NCI-H2171 treated with DMSO at 0.1 percent for 48 hours (cell line): ENCODE measurements at regions not wholly inside any gene's neighbourhood (a gene's known extent, or its start where the extent isn't known, plus 50 kb on each side); places are given as distances from the start of the nearest gene placed in this dataset.

ENCODE experiments used
- DNase-seq: peaks from one replicate; lab custom pipeline; 2025; lab: John Stamatoyannopoulos, UW

DNA sequence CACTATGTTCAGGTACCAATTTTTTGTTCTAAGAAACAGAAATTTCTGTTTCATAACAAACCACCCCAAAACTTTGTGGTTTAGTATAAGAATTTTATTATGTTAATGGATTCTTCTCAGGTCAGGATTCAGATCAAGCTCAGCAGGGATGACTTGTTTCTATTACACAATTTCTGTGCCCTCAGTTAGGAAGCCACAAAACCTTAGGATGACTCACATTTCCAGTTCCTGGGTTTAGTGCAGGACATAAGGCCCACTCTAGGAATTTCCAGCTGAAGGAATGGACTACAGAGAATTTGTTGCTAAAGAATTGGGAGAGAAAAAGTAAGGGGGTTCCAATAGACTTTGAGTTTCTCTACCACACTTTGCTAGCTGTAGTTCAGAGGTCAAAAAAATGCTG lies 629.3 kb downstream of the ANXA1 start:
- DNase-seq = no peak

DNA sequence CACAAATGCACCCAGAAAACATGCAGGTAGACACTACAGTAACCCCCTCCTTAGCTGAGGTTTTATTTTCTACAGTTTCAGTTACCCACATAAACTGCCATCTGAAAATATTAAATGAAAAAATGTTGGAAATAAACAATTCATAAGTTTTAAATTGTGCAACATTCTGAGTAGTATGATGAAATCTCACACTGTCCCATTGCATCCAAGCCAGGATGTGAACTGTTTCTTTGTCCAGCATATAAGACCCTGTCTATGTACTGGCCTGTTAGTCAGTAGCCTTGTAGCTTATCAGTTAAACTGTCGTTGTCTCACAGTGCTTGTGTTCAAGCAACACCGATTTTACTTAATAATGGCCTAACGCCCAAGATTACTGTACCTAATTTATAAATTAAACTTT lies 630.5 kb downstream of the ANXA1 start:
- DNase-seq = no peak

DNA sequence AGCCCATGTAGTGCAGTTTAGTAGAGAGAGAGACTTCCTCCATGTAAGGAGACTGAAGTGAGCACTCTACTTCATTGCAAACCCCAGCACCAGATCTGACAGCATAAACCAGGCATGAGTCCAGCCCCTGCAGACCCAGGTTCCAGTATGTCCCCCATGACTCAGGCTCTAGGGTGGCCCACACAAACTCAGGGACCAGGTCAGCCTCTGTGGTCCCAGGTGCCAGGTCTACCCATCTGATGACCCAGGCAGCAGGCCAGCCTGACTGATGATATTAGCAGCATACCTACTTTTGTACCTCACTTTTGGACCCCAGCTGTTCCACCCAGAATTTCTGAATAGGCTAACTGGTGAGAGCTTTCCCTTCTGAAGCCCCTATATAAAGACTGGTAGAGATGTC lies 647.8 kb downstream of the ANXA1 start:
- DNase-seq = no peak

DNA sequence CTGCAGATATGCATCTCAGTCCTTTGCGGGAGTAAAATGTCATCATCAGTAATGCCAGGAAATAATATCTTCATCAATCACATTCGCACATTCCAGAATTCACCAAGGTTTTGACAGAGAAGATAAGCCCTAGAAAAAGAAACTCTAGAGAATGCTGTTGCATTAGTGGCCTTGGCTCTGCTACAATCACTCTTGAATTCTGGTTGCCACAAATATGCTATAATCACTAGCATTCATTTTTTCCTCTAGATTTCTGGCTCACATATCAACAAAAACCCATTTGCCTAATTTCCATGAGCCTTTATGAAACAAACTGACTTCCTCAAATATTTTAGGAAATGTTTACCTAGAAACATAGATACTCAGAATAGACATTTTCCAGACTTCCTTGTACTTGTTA lies 653.4 kb downstream of the ANXA1 start:
- no peak for DNase-seq

DNA sequence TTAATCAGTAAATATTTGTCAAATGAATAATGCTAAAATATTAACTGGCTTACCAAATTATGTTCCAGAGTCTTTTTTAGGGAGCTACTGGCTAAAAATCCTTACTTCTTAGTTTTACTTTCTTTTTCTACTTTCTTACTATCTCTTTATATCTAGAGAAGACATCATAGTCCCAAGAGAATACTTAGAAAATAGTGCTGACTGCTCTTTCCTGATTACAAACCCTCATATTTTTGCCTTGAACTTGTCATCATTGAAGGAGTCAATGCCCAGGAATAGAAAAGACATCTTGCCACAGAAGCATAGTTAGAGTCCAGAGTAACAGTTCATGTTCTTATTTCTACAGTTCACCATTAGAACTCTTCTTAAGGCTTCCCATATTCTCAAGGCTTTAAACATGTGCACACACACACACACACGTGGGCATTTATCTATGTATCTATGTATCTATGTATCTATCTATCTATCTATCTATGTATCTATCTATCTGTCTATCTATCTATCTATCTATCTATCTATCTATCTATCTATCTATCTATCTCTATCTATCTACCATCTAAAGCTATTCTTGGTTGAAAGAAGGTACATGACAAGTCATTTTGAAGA lies 654.3 kb downstream of the ANXA1 start:
- DNase-seq = no peak

DNA sequence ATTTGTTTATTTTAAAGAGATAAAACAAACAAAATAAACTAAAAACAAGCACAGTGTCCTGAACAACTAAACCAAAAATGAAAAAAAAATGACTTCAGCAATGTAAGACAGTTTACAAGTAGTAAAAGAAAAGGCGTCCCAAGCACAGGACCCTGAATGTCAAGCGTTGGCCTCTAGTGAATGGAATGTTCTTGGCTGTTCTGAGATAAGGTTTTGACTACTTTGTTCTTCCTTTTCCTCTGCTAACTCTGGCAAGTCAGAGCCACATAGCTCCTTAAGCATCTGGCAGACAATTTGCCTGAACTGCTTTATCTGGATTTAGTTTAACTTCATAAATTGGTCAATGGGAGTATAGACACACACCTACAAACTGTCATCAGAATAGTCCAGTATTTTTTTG lies 655.2 kb downstream of the ANXA1 start:
- no peak for DNase-seq

DNA sequence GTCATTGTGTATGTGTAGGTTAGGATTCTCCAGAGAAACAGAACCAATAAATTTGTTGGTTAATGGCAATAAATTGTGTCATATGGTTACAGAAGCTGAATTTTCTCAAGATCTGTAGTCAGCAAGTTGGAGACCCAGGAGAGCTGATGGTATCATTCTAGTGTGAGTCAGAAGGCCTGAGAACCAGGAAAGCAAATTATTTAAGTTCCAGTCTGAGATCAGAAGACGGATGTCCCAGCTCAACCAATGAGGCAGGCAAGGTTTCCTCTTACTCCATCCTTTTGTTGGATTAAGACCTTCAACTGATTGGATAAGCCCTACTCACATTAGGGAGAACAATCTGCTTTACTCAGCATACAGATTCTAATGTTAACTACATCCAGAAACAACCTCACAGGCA lies 656.3 kb downstream of the ANXA1 start:
- DNase-seq = no peak

DNA sequence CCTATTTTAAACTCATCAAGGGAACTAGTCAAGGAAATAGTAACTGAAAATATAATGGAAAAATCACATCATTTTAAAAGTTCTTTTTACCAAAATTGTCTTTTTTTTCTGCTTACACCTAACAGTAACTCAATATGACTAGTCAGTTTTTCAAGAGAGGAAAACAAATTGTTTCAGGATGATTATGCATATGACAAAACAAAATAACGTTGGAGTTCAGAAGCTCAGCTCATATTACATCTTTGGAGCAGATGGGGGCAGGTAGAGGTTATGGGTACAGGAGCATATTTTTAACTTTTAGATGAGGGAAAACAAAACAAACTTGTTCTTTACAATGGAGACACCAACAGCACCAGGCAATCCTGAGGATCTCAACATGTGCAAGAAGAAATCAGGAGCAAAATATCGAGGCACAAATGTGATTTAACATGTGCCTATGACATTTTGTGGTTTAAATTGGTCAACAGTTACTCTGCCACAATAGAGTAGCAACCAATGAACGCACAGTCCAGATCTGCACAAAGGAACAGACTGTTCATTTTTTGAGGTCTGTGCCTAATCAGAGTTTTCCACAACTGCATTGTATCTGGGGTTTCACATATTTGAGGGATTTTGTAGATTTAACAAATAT lies 659.0 kb downstream of the ANXA1 start:
- no peak for DNase-seq

DNA sequence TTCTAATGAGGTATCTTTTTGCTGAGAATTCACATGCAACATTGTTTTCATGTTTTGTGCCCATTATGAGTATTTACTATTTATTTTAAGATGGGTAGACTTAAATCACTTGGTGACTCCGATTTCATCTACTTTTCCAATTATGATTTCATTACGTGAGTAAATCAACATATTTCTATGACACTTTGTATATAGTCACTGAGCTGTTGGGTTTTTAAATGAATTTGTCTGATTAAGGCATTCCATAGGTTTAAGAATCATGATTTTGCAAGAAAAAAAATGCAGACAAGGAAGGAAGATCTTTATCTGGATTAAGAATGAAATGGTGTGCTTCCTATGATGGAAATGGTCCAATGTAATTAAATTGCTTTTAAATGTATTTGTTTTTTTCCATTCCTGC lies 661.9 kb downstream of the ANXA1 start:
- DNase-seq = no peak

DNA sequence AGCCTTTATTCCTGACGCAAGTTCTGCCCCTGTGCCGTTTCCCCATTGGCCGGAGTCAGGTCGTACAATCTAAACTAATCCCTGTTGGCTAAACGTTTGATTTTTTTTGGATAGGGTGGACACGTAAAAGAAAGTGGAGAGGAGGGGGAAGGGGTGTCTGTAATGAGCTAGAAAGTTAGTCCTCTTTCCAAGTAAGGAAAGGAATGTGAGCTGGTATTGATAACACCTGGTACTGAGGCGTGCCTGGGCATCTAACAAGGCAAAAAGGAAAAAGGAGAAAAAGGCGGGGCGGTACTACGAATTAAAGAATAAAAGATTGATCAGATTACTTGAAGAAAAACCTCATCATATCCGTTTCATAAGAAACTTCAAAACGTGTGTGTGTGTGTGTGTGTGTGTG lies 665.2 kb downstream of the ANXA1 start:
- DNase-seq = no peak

DNA sequence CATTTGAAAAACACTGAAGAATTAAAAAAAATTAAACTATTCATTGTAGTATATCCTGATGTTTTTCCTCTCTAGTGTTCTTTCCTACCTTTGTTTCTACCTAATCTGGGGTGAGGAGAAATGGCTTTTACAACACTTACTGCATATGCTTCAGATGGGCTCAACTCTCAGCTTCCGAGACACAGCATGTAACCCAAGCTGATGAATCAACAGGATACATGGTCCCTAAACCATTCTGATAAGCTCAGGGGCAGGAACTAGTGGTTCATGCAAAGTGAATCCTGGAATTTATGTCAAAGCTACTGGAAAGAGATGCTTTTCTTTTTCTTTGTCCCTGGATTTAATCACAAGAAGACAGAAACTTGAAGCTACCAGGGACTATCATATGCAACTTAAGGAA lies 672.5 kb upstream of the RORB start:
- DNase-seq = no peak

DNA sequence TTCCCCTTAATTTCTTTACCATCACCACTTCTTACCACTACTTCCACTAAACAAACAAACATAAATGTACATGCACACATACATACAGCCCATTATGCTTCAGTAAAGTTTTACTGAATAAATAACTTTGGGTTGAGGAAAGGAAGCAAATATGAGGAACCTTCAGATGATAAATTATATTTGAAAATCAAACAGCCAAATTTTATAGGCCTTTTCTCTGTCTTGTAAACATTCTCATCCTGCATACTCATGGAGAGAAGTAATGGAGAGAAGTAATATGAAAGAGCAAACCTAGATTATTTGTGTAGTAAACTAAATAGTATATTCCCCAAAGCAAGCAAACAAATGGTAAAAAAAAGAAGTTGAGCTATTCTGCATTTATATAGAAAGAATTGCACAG lies 658.3 kb upstream of the RORB start:
- no peak for DNase-seq

DNA sequence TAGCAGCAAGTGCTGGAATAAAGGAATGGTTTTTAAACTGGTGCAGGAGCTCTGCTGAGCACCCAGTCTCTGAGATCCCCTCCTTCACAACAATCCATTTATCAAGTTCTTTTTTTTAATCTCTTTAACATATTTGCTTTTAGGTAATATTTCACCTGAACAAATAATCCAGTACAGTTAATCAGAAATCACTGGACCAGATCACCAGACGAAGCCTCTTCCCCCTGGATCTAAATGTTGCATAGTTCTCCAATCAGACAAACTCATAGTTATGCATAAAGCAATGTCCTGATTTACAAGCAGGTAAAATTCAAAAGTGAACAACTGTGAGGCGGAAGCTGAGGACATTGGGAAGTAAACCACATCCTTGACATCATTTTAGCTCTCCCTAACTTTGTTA lies 657.7 kb upstream of the RORB start:
- no peak for DNase-seq

DNA sequence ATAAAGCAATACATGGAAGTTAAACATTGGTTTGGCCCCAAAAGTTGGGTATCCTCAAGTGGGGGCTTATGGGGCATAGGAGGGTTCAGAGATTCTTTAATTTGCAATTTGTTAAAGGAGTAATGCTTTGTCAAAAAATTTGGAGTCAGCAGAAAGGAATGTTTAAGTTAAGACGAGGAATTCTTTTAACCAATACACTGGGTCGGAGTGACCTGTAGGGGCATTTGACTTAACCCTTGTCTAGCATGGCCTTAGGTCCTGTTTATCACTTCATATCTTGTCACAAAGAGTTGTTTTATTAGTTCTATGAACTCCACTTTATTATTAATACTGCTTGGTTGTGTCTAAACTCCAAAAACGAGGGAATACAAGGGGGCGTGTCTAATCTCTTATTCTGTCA lies 656.1 kb upstream of the RORB start:
- DNase-seq = no peak

DNA sequence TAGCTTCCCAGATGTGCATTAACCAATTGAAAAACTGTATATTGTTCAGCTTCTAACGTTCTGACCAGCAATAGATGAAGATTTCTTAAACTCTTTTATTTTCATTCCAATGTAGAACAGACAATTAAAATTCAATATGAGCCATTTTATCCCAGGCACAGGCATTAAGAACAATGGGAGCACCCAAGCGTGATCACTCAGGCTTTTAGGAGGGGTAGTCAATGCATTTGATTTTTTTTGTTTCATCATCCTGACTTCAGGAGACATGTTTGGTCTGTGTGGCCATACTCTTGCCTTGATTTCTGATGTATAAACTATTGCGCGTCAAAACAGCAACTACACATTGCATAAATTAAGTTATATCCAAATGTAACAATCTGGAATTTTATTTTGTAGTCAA lies 653.0 kb upstream of the RORB start:
- no peak for DNase-seq

DNA sequence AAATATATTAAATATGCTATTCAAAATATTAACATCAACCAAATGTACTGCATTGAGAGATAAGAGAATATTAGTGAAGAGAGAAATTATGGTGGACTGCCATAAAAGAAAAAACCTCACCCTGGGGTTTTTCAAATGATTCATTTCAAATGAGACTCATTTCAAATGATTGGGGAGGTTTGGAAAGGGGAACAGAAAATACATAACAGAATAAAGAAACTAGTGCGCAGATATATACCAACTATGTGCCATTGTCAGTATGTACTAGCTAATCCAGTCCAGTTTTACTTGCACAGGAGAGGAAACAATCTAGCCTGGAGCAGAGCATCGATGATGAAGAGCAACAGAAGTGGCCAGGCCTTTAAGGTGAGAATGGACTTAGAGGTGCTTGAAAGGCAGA lies 651.6 kb upstream of the RORB start:
- no peak for DNase-seq

DNA sequence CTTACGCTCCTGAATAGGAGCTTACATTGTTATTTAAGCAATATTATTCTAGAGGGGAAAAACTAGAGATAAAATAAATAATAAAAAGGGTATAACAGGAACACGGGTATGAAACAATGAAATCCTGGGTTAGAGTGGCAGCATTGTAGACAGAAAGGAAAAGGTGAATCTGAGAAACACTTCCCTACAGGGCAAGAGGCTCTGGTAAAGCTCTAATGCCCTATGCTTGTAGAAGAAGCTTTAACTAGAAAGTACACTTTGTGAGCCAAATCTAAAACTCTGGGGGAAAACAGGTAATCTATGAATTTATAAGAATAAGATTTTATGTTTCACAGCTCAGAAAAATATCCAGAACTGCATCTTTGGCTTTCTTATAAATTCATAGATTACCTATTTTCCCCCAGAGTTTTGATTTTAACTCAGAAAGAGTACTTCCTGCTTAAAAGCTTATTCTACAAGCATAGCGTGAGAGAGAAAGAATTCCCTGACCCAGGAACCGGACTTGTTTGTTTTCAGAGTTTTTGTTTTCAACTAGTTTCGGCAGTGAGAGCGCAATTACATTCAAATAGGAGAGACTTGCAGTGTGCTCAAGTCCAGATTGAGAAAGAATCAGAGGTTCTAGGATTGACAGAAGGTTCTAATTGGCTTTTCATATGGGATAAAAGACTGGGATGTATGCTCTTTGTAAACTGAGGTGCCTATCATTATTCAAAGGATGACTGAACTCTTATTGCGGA lies 651.0 kb upstream of the RORB start:
- no peak for DNase-seq

DNA sequence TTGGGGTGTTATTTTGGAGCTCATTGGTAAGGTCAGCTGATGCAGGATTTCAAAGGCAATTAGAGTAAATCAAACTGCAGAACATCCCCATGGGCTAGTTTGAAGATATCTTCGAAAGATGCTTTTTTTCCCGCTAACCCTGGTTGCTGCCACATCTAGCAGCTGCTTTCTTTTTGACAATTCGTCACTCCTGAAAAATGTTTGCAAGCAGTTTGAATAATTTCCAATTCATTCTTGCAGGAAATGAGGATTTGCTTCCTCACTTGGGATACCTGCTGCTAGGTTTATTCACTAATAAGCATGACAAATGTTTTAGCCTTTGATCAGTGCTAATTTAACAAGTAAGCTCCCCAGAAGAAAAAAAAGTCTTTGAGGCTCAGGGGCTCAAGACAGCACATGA lies 649.6 kb upstream of the RORB start:
- DNase-seq = no peak

DNA sequence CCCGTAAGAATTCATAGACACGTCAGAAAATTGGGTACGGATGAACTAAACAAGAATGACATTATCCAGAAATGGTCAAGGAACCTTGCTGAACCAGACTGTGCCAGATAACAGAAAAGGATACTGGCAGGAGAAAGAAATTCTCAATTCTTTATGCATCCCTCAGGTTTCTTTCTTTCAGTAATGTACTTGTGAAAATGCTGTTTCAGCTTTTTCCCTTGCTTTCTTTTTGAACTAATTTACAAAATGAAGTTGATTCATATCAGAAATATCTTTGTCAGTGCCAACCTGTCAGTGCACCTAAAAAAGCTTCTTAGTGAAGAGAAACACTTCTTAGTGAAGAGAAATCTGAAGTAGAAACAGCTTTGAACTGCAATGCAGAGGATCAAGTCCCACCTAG lies 643.6 kb upstream of the RORB start:
- no peak for DNase-seq

DNA sequence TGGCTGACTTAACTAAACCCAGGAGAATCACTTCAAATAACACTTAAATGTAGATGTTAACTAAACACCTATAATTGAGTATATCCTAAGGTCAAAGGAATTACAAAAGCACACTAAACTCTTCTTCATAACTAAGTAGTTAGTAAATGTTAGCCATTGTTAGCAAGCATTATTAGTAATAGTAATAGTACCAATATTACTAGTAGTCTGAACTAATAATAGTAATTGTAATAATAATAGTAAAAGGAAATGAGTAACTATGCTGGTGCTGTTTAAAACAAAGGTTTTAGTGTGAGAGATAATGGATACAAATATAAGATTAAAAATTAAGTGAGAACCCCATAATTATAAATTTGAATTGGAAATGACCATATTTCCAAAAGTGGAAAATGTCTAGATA lies 641.9 kb upstream of the RORB start:
- DNase-seq = no peak

DNA sequence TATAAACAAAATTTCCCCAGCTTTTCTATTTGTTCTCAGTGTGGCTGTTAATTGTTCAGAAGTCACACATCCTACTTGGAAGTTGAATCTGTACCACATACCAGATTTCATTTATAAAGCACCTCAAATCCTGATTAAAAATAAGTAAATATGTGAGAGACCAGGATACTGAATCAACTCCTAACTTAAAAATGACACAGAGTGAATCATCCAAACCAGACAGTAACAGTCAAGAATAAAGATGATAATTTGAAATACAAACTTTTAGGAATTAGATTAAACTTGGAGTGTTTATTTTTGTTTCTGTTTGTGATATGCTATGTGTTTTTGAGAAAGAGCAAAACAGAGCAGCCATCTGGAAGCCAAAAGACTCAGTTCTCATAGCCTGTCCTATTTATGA lies 633.2 kb upstream of the RORB start:
- DNase-seq = no peak

DNA sequence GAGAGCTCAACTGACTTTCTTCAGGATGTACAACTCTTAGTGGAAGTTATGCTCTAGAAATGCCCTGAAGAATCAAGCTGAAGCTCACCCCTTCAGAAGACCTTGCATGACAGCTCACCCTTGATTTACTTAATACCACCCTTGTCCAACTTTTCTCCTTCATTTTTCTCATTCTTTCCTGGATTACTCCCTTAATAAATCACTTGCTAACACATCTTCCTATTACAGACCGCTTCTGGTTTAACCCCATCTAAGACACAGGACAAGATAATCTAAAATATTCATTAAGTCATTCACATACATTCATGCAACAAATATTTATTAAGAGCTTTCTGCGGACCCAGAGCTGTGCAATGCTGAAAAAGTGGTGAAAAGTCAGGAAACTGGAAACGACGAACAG lies 630.7 kb upstream of the RORB start:
- DNase-seq = no peak

DNA sequence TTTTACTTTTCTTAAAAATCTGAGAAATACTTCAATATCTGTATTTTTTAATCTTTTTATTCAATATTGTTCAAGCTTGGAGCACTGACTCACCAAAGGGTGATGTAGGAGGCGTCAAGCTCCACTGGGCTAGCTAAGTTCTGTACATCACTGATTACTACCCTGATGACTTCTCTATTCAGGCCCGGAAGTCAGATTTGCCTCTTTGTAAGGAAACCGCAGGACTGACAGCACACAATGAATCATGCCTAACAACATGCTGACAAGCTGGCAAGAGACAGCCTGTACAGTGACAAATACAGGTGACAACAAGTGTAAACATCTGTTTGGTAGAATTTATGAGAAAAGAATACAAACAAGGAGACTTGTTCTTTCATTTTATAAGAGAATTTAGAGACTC lies 627.9 kb upstream of the RORB start:
- DNase-seq = no peak

DNA sequence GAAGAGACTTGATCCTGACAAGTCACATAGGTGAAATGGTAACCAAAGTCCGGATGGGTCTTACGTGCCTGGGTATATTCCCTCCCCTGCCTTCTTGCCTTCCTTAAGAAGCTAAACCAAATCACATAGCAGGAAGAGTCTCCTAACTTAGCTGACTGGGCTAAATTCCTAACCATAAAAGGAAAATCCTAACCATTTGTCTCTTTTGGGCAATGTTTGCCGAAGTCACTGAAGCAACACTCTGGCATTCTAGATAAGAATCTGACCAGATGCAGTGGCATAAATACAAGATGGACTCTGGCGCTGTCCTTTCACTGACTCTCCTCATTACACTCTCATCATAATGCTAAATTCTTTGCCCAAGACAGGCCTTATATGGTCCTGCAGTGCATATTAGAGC lies 625.5 kb upstream of the RORB start:
- no peak for DNase-seq
